Epithelial cell of prostate (primary cell): ENCODE measurements at regions not wholly inside any gene's neighbourhood (a gene's known extent, or its start where the extent isn't known, plus 50 kb on each side); places are given as distances from the start of the nearest gene placed in this dataset.
A peak's percentile ranks its signal among the peaks of the same experiment; 100 is the strongest.
"Not testable (repeated sequence)": the region's sequence is repeated elsewhere in the genome, so short reads cannot be mapped to it uniquely, and the experiment has no call there.

Experiments
- DNase-seq: peaks from one replicate; pipeline ENCODE4 v3.0.0-alpha.2; 2011; ENCODE audit warnings: low read depth, low spot score
- H3K27ac ChIP-seq: fragments of 450-650 bp; 2 replicates; pipeline ENCODE4 v1.5.1; 2017; ENCODE audit warnings: mild to moderate bottlenecking

- no peak for DNase-seq
- H3K27ac ChIP-seq = no peak overlapping the region
These were observed 383.7 kb downstream of the CD83 start for GRCh38 chr6:14501240-14501639.

GRCh38 chr6:14501914-14502313 lies 384.3 kb downstream of the CD83 start:
- no peak overlapping the region for H3K27ac ChIP-seq

DNA sequence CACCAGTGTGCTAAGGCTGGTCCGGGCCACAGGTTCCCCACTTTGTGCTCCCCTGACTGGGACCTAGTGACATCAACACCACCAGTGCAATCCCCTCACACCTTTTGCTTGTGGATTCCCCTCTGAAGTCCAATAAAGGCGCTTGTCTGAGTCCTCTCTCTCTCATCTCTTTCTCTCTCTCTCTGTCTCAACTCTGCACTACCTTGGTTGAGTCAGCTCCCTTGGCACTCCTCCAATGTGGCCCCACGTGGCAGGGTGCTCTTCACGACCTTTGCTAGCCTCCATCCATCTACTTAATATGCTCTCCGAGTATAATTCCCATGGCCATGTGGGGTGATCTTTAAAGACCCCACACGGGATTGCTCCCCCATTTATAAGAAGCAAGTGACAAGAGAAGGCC lies 385.0 kb downstream of the CD83 start:
- peak; percentile 18 for DNase-seq
- H3K27ac ChIP-seq = no peak overlapping the region

More at GRCh38 chr6:14501914-14502313, 384.3 kb downstream of the CD83 start:
- DNase-seq = no peak

DNA sequence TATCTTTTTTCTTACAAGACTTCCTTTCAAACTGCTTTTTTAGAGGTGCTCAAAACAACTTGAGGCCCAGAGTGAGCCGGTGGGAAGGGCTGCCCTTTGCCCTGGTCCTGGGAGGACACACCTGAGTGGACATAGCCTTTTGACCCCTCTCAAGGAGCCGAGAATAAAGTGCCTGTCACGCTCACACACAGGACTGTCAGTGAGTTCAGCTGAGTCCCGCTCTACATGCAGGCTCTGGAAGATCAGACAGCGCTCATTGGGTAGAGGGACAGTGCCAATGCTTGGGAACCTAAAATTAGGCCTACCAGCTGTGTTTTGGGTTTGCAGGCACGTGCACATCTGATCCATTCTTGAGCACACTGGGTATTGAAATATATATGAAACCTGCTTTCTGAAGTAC lies 387.8 kb downstream of the CD83 start:
- no peak overlapping the region for H3K27ac ChIP-seq
- DNase-seq = no peak

GRCh38 chr6:14506656-14507246 lies 389.2 kb downstream of the CD83 start:
- H3K27ac ChIP-seq = no peak overlapping the region
- DNase-seq = no peak

DNA sequence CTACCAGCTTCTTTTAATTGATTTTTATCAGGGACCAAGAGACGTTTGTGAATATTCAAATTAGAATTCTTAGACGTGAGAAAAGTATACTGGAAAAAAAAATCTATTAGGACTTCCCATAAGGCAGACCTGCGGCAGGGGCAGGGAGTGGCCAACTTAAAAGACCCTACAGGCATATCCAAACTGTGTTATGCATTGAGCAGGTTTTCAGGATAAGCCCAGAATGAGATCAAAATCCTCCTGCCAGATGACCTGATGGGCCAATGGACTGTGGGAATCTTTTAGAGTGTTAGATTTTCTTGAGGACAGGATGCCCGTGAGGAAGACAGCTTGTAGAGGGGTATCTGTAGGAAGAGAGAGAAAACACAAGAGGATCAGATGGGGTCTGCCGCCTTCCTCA lies 391.5 kb downstream of the CD83 start:
- DNase-seq = no peak
- H3K27ac ChIP-seq = no peak overlapping the region

- DNase-seq = no peak
- no peak overlapping the region for H3K27ac ChIP-seq
These were observed 392.5 kb downstream of the CD83 start for GRCh38 chr6:14510038-14510437.

- no peak overlapping the region for H3K27ac ChIP-seq
- no peak for DNase-seq
These were observed 393.6 kb downstream of the CD83 start for GRCh38 chr6:14511061-14511586.

GRCh38 chr6:14512246-14512645 lies 394.7 kb downstream of the CD83 start:
- no peak overlapping the region for H3K27ac ChIP-seq
- DNase-seq = no peak

GRCh38 chr6:14513496-14514393 lies 396.2 kb downstream of the CD83 start:
- no peak overlapping the region for H3K27ac ChIP-seq
- DNase-seq = no peak

DNA sequence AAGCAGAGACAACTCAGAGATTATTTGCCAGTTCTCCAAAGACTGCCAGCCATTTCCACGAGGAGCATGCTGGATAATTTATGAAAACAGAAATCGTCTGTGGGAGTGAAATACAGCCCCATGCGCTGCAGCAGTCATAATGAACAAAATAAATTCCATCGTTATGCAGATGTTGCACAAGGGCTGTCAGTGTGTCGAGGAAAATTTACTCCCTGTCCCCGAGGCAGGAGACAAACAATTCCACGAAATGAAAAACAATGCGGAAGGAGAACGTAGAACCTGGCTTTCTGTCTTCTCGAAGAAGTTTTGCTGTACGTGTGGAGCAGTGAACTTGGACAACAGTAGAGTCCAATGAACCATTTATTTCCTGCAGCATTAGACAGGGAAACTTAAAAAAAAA lies 399.4 kb downstream of the CD83 start:
- no peak for DNase-seq
- peak overlapping the region; percentile 16 for H3K27ac ChIP-seq

DNA sequence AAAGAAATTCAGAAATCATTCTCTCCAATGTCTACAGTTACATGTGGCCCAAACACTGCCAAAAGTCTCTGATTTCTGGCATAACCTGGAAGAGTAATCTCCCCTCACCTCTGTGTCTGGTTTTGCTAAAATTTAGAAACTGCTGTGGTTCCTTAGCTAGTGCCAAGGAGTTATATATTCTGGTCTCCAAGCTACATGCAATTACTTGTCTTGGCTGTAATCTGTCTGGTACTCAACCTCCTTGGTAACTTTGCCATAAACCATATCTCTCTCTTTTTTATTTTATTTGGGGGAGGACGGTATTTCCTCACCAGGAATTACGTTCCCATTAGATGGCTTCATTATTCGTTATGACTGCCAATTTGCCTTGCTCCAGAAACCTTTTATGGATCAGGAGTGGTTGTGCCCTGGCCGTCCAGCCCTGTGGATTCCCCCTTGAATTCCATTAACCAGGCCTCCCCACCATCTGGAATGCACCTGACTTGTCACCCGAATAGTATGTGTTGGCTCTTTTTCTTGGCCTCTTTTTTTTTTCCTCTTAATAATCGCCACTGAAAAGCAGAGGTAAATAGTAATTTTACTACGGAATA lies 400.0 kb downstream of the CD83 start:
- H3K27ac ChIP-seq = peak overlapping the region; percentile 16
- DNase-seq = no peak

GRCh38 chr6:14518515-14519217 lies 401.1 kb downstream of the CD83 start:
- H3K27ac ChIP-seq = no peak overlapping the region
- DNase-seq = no peak

GRCh38 chr6:14520029-14520428 lies 402.5 kb downstream of the CD83 start:
- DNase-seq = peak; percentile 59
- H3K27ac ChIP-seq = peak overlapping the region; percentile 71

DNA sequence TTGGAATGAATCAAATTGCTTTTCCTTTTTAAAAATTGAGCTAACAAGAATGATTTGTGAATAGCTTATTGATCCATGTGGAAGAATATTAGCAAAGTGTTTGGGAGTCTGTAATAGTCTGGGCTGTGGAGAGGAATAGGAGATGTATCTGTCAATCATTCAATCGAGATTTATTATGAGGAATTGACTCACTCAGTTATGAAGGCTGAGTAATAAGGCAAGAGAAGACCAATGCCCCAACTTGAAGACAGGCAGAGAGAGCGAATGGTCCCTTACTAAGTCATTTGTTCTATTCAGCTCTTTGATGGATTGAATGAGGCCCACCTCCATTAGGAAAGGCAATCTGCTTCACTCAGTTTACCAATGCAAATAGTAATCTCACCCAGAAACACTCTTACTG lies 403.0 kb downstream of the CD83 start:
- DNase-seq = peak; percentile 12
- peak overlapping the region; percentile 71 for H3K27ac ChIP-seq

- DNase-seq = no peak
These were observed 403.6 kb downstream of the CD83 start for GRCh38 chr6:14521141-14521540.

DNA sequence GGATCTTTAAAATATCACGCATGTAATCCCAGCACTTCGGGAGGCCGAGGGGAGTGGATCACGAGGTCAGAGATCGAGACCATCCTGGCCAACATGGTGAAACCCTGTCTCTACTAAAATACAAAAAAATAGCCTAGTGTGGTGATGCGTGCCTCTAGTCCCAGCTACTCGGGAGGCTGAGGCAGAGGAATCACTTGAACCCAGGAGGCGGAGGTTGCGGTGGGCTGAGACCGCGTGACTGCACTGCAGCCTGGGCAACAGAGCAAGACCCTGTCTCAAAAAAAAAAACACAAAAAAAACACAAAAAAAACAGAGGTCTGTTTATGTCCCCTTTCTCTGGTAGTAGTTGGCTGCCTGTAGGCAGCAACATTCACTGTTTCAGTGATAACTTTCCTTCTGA lies 404.3 kb downstream of the CD83 start:
- not testable (repeated sequence) for DNase-seq, H3K27ac ChIP-seq

More at GRCh38 chr6:14521141-14521540, 403.6 kb downstream of the CD83 start:
- H3K27ac ChIP-seq = peak overlapping the region; percentile 71

GRCh38 chr6:14524319-14524718 lies 406.7 kb downstream of the CD83 start:
- no peak overlapping the region for H3K27ac ChIP-seq
- no peak for DNase-seq

DNA sequence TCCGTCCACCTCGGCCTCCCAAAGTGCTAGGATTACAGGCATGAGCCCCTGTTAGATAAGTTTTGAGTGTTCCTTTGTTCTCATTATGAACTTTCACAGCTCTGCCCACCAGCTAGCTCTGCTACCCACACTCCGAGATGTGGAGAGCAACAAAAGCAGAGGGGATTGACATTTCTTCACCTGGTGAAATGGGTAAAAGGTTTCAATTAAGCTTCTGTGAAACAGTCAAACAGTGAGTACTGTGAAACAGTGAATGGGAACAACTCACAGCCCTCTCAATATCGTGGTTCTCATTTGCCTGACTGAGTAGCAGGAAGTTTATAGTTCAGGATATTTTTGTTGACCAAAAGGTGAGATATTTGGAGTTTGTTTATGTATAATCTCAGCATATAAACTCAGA lies 412.8 kb downstream of the CD83 start:
- DNase-seq = no peak
- H3K27ac ChIP-seq = no peak overlapping the region

DNA sequence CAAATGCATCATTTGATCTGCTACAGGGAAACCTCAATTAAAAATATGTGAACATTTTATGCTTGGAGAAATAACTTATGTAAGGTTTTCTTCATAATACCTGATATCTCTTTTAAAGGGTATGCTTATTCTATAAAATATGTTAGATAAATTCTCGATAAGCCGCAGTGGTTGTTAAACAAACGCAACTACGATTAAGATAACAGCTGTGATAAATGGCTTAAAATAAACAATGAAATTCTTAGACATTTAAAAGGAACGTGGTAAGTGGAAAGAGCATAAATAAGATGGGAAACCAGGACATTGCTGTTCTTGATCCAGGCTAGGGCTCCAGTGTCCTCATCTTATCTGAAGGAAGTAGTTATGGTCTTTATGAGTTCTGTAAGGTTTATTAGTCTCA lies 415.9 kb downstream of the CD83 start:
- DNase-seq = no peak
- no peak overlapping the region for H3K27ac ChIP-seq
